ENCODE measurements at regions not wholly inside any gene's neighbourhood (a gene's known extent, or its start where the extent isn't known, plus 50 kb on each side); places are given as distances from the start of the nearest gene placed in this dataset.

DNA sequence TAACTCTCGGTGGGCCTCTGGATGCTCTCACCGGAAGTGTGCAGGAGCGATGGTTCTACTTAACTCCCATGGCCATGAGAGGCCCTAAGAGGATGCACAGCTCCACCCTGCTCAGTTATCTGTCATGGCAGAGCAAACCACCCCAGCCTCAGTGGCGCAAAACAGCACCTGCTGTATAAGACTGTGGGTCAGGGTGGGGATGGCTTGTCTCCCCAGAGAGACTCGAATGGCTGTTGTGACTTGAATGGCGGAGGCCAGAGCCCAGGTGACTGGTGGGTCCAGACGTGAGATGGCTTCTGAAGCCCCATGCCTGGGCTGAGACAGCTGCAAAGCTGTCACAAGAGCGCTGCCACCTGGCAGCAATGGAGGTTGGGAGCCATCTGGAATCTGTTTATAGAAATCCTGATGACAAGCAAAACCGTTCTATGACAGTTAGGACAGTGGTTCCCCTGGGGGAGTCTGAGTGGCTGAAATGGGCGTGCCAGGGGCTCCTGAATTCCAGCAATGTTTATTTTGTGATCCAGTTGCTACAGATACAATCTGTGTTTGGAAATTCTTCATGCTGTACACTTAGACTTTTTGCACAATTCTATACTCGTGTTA lies 490.5 kb downstream of the TCERG1L start:
- TF ChIP-seq, protein P1, sequence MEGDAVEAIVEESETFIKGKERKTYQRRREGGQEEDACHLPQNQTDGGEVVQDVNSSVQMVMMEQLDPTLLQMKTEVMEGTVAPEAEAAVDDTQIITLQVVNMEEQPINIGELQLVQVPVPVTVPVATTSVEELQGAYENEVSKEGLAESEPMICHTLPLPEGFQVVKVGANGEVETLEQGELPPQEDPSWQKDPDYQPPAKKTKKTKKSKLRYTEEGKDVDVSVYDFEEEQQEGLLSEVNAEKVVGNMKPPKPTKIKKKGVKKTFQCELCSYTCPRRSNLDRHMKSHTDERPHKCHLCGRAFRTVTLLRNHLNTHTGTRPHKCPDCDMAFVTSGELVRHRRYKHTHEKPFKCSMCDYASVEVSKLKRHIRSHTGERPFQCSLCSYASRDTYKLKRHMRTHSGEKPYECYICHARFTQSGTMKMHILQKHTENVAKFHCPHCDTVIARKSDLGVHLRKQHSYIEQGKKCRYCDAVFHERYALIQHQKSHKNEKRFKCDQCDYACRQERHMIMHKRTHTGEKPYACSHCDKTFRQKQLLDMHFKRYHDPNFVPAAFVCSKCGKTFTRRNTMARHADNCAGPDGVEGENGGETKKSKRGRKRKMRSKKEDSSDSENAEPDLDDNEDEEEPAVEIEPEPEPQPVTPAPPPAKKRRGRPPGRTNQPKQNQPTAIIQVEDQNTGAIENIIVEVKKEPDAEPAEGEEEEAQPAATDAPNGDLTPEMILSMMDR (conservative IDR thresholded peaks at IDR 0.05): no peak
- TF ChIP-seq ZFX (IDR thresholded peaks at IDR 0.05): no peak
